ENCODE measurements at regions not wholly inside any gene's neighbourhood (a gene's known extent, or its start where the extent isn't known, plus 50 kb on each side); places are given as distances from the start of the nearest gene placed in this dataset.

DNA sequence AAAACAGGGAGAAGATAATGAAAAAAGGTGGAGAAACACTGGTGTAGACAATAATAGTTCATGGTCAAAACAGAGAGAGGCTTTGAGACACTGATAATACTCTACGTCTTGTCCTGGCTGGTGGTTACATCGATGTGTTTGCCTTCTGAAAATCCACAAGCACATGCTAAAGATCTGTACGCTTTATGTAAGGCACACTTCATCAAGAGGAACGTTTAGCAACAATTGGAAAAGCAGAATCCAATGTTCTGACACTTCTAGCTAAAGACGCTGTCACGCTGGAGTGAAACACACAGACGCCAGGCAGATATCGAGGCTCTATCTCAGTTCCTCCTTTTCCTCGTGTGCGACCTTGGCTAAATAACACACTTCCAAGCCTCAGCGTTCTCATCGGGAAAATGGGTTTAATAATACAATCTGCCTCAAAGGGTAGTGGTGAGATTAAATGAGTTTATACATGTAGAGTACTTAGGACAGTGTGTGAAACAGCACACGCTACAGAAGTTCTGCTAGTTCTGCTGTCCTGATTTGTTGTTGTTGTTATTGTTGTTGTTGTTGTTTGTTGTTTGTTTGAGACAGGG is 386.1 kb downstream of the SETD4 start:
- Histone ChIP-seq H3K27ac (no peak overlapping the region), H3K9me3 (no peaks in the 10 kb centered on the region), H3K27me3 (no peaks in the 10 kb centered on the region), H3K4me3 (no peak overlapping the region), H3K4me1 (no peaks in the 10 kb centered on the region), H3K36me3 (no peaks in the 10 kb centered on the region)
- ATAC-seq (no peak), DNase-seq (no peak)
- TF ChIP-seq, protein P1, sequence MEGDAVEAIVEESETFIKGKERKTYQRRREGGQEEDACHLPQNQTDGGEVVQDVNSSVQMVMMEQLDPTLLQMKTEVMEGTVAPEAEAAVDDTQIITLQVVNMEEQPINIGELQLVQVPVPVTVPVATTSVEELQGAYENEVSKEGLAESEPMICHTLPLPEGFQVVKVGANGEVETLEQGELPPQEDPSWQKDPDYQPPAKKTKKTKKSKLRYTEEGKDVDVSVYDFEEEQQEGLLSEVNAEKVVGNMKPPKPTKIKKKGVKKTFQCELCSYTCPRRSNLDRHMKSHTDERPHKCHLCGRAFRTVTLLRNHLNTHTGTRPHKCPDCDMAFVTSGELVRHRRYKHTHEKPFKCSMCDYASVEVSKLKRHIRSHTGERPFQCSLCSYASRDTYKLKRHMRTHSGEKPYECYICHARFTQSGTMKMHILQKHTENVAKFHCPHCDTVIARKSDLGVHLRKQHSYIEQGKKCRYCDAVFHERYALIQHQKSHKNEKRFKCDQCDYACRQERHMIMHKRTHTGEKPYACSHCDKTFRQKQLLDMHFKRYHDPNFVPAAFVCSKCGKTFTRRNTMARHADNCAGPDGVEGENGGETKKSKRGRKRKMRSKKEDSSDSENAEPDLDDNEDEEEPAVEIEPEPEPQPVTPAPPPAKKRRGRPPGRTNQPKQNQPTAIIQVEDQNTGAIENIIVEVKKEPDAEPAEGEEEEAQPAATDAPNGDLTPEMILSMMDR (IDR thresholded peaks at IDR 0.05 in 4 of 5, conservative IDR thresholded peaks at IDR 0.05 in 1 of 5) = no peak
- TF ChIP-seq POLR2A (IDR thresholded peaks at IDR 0.05) = no peak
- intact Hi-C loops (cut with DNase I; ENCODE audit: low total_unique reads) (no loop called here), in situ Hi-C loops (cut with MboI; ENCODE audit: low sequenced_read_pairs in 4 of 4) (no loop called here)

- Histone ChIP-seq H3K36me3 (no peaks in the 10 kb centered on the region), H3K9me3 (no peaks in the 10 kb centered on the region), H3K27me3 (no peaks in the 10 kb centered on the region), H3K27ac (no peak overlapping the region), H3K4me3 (no peak overlapping the region), H3K4me1 (no peaks in the 10 kb centered on the region)
- in situ Hi-C loops (cut with MboI; ENCODE audit: low sequenced_read_pairs in 4 of 4) (no loop called here), intact Hi-C loops (cut with DNase I; ENCODE audit: low total_unique reads) (no loop called here)
- DNase-seq = no peak
- TF ChIP-seq POLR2A (IDR thresholded peaks at IDR 0.05) = no peak
- TF ChIP-seq, protein P1 (IDR thresholded peaks at IDR 0.05 in 4 of 5, conservative IDR thresholded peaks at IDR 0.05 in 1 of 5) = no peak
- ATAC-seq = no peak
Measured at GRCh38 chr21:35672313-35672712, 388.0 kb downstream of the SETD4 start.

DNA sequence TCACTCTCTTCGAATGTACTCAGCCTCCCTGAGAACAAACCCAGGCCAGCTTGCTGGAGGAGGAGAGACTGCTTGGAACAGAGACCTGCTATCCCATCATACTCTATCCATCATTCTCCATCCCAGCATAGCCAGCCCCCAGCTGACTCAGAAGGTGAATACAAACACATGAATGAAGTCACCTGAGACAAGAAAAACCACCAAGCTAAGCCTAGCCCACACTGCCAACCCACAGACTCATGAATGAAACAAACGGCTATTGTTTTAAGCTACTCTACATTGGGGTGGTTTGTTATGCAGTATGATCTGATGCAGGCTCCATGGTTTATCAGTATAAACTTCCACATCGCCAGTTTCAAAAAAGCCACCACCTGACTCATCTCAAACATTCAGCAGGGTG is 395.6 kb downstream of the SETD4 start:
- no peaks in the 10 kb centered on the region for H3K27me3 ChIP-seq
- H3K4me3 ChIP-seq = no peak overlapping the region
- DNase-seq (no peak), ATAC-seq (no peak)
- no peak overlapping the region for H3K27ac ChIP-seq
- TF ChIP-seq POLR2A (IDR thresholded peaks at IDR 0.05) = no peak
- TF ChIP-seq, protein P1 (IDR thresholded peaks at IDR 0.05 in 4 of 5, conservative IDR thresholded peaks at IDR 0.05 in 1 of 5) = no peak
- H3K36me3 ChIP-seq = no peaks in the 10 kb centered on the region
- H3K9me3 ChIP-seq = no peaks in the 10 kb centered on the region
- in situ Hi-C loops (cut with MboI; ENCODE audit: low sequenced_read_pairs in 4 of 4) (no loop called here), intact Hi-C loops (cut with DNase I; ENCODE audit: low total_unique reads) (no loop called here)
- no peaks in the 10 kb centered on the region for H3K4me1 ChIP-seq

- Histone ChIP-seq H3K4me3 (no peak overlapping the region), H3K27ac (no peak overlapping the region), H3K4me1 (no peaks in the 10 kb centered on the region), H3K9me3 (no peaks in the 10 kb centered on the region), H3K36me3 (no peaks in the 10 kb centered on the region), H3K27me3 (no peaks in the 10 kb centered on the region)
- intact Hi-C loops (cut with DNase I; ENCODE audit: low total_unique reads) = no loop called here
- no peak for ATAC-seq
- TF ChIP-seq, protein P1 (IDR thresholded peaks at IDR 0.05 in 4 of 5, conservative IDR thresholded peaks at IDR 0.05 in 1 of 5) = no peak
- TF ChIP-seq POLR2A (IDR thresholded peaks at IDR 0.05) = no peak
- in situ Hi-C loops (cut with MboI; ENCODE audit: low sequenced_read_pairs in 4 of 4) = no loop called here
- DNase-seq = no peak
Measured at GRCh38 chr21:35663856-35664606, 396.3 kb downstream of the SETD4 start.
